ENCODE measurements at regions not wholly inside any gene's neighbourhood (a gene's known extent, or its start where the extent isn't known, plus 50 kb on each side); places are given as distances from the start of the nearest gene placed in this dataset.

GRCh38 chr12:25853316-25854095, 105.0 kb upstream of the RASSF8 start:
- CTCF ChIA-PET, result no interaction called here
- no peak for TF ChIP-seq CTCF (IDR thresholded peaks at IDR 0.05)
- POLR2A ChIA-PET, result no interaction called here
- Mint-ChIP-seq H3K9me3 (no peaks in the 10 kb centered on the region), H3K36me3 (ENCODE audit: low read depth) (no peaks in the 10 kb centered on the region), H3K27ac (no peak overlapping the region), H3K4me3 (no peak overlapping the region), H3K27me3 (no peaks in the 10 kb centered on the region), H3K4me1 (ENCODE audit: low read depth) (no peaks in the 10 kb centered on the region)
- intact Hi-C loops (cut with micrococcal nuclease), result no loop called here
- ATAC-seq (no peak), DNase-seq (no peak)

GRCh38 chr12:25854991-25855390, 103.5 kb upstream of the RASSF8 start:
- Mint-ChIP-seq H3K27ac (no peak overlapping the region), H3K4me3 (no peak overlapping the region), H3K27me3 (no peaks in the 10 kb centered on the region), H3K4me1 (ENCODE audit: low read depth) (peaks cover 6% of the 10 kb centered on the region), H3K36me3 (ENCODE audit: low read depth) (no peaks in the 10 kb centered on the region), H3K9me3 (no peaks in the 10 kb centered on the region)
- intact Hi-C loops (cut with micrococcal nuclease), result no loop called here
- no peak for ATAC-seq
- DNase-seq, result no peak
- TF ChIP-seq CTCF (IDR thresholded peaks at IDR 0.05), result no peak
- CTCF ChIA-PET, result no interaction called here
- POLR2A ChIA-PET, result no interaction called here

- no peaks in the 10 kb centered on the region for H3K36me3 Mint-ChIP-seq (ENCODE audit: low read depth)
- ChIA-PET CTCF (no interaction called here), POLR2A (no interaction called here)
- no peak overlapping the region for H3K4me3 Mint-ChIP-seq
- intact Hi-C loops (cut with micrococcal nuclease), result no loop called here
- TF ChIP-seq CTCF (IDR thresholded peaks at IDR 0.05), result no peak
- H3K27ac Mint-ChIP-seq, result no peak overlapping the region
- no peaks in the 10 kb centered on the region for H3K9me3 Mint-ChIP-seq
- DNase-seq (no peak), ATAC-seq (no peak)
- peaks cover 7% of the 10 kb centered on the region for H3K4me1 Mint-ChIP-seq (ENCODE audit: low read depth)
- no peaks in the 10 kb centered on the region for H3K27me3 Mint-ChIP-seq
Measured at GRCh38 chr12:25855716-25856115, 102.8 kb upstream of the RASSF8 start.

- ChIA-PET POLR2A (no interaction called here), CTCF (no interaction called here)
- TF ChIP-seq CTCF (IDR thresholded peaks at IDR 0.05), result no peak
- H3K36me3 Mint-ChIP-seq (ENCODE audit: low read depth), result no peaks in the 10 kb centered on the region
- DNase-seq, result peak; percentile 5
- H3K9me3 Mint-ChIP-seq, result no peaks in the 10 kb centered on the region
- intact Hi-C loops (cut with micrococcal nuclease), result no loop called here
- H3K27me3 Mint-ChIP-seq, result no peaks in the 10 kb centered on the region
- no peak overlapping the region for H3K27ac Mint-ChIP-seq
- peak; percentile 42 for ATAC-seq
- no peak overlapping the region for H3K4me3 Mint-ChIP-seq
- peaks cover 7% of the 10 kb centered on the region for H3K4me1 Mint-ChIP-seq (ENCODE audit: low read depth)
Measured at GRCh38 chr12:25859976-25860375, 98.5 kb upstream of the RASSF8 start.

- intact Hi-C loops (cut with micrococcal nuclease), result no loop called here
- Mint-ChIP-seq H3K4me3 (no peak overlapping the region), H3K36me3 (ENCODE audit: low read depth) (no peaks in the 10 kb centered on the region), H3K27ac (no peak overlapping the region), H3K27me3 (no peaks in the 10 kb centered on the region), H3K4me1 (ENCODE audit: low read depth) (peaks cover 7% of the 10 kb centered on the region), H3K9me3 (no peaks in the 10 kb centered on the region)
- ChIA-PET POLR2A (no interaction called here), CTCF (no interaction called here)
- DNase-seq (no peak), ATAC-seq (no peak)
- no peak for TF ChIP-seq CTCF (IDR thresholded peaks at IDR 0.05)
Measured at GRCh38 chr12:25861226-25861625, 97.3 kb upstream of the RASSF8 start.

Data from activated CD8-positive, alpha-beta T cell treated with anti-CD3 and anti-CD28 coated beads for 36 hours (primary cell).